Left ventricle myocardium inferior (tissue), 1 donor: ENCODE measurements at regions not wholly inside any gene's neighbourhood (a gene's known extent, or its start where the extent isn't known, plus 50 kb on each side); places are given as distances from the start of the nearest gene placed in this dataset.

Experiments used
- DNase-seq: peaks from one replicate; pipeline ENCODE4 v3.0.0-alpha.2; 2020
- H3K27ac ChIP-seq: fragments of 200-600 bp; replicated peaks from 2 replicates; pipeline ENCODE4 v1.8.0; 2021
- H3K27me3 ChIP-seq: fragments of 200-600 bp; 2 replicates; pipeline ENCODE4 v1.8.0; 2021; ENCODE audit warnings: low read depth
- H3K36me3 ChIP-seq: fragments of 200-600 bp; 2 replicates; pipeline ENCODE4 v1.8.0; 2021
- H3K4me1 ChIP-seq: fragments of 200-600 bp; 2 replicates; pipeline ENCODE4 v1.8.0; 2021
- H3K4me3 ChIP-seq: fragments of 200-600 bp; 2 replicates; pipeline ENCODE4 v1.8.0; 2021; ENCODE audit warnings: mild to moderate bottlenecking, moderate library complexity
- H3K9me3 ChIP-seq: fragments of 200-600 bp; replicated peaks from 2 replicates; pipeline ENCODE4 v1.8.0; 2021
- CTCF ChIP-seq: fragments of 200-600 bp; IDR thresholded peaks from 2 replicates; pipeline ENCODE4 v1.8.0; 2021; ENCODE audit warnings: antibody characterized with exemption, mild to moderate bottlenecking, borderline replicate concordance
- intact Hi-C: fragments of 100-400 bp; cut with micrococcal nuclease; formaldehyde crosslinking; loops from one replicate; pipeline ENCODE4 v1.11.0; 2022
- donor health status: DM: no; HTN: yes; CAD: no; lungs with severe emphysema.

- DNase-seq = no peak
- Histone ChIP-seq H3K36me3 (no peaks in the 10 kb centered on the region), H3K27ac (no peak overlapping the region), H3K4me1 (peaks cover 8% of the 10 kb centered on the region), H3K27me3 (peaks cover 35% of the 10 kb centered on the region), H3K9me3 (no peaks in the 10 kb centered on the region), H3K4me3 (no peak overlapping the region)
- no peak for TF ChIP-seq CTCF
- intact Hi-C loops = no loop called here
Observed at GRCh38 chr3:13937131-13937530, 57.3 kb upstream of the WNT7A start.

- no peak for DNase-seq
- Histone ChIP-seq H3K36me3 (no peaks in the 10 kb centered on the region), H3K9me3 (no peaks in the 10 kb centered on the region), H3K4me1 (peaks cover 8% of the 10 kb centered on the region), H3K4me3 (no peak overlapping the region), H3K27me3 (peaks cover 50% of the 10 kb centered on the region), H3K27ac (no peak overlapping the region)
- TF ChIP-seq CTCF = no peak
- intact Hi-C loops = no loop called here
Observed at GRCh38 chr3:13935494-13936094, 55.7 kb upstream of the WNT7A start.

- DNase-seq = no peak
- Histone ChIP-seq H3K9me3 (no peaks in the 10 kb centered on the region), H3K36me3 (no peaks in the 10 kb centered on the region), H3K4me1 (peaks cover 8% of the 10 kb centered on the region), H3K27me3 (peaks cover 58% of the 10 kb centered on the region), H3K27ac (no peak overlapping the region), H3K4me3 (no peak overlapping the region)
- no peak for TF ChIP-seq CTCF
- intact Hi-C loops = no loop called here
Observed at GRCh38 chr3:13934813-13935212, 54.9 kb upstream of the WNT7A start.

GRCh38 chr3:13934315-13934714 lies 54.4 kb upstream of the WNT7A start:
- intact Hi-C loops = no loop called here

GRCh38 chr3:13932578-13933295 lies 52.9 kb upstream of the WNT7A start:
- DNase-seq = no peak
- TF ChIP-seq CTCF = no peak
- no peaks in the 10 kb centered on the region for H3K36me3 ChIP-seq
- H3K27me3 ChIP-seq = peaks cover 62% of the 10 kb centered on the region
- intact Hi-C loops = no loop called here
- H3K4me3 ChIP-seq = peak overlapping the region; percentile 62
- no peak overlapping the region for H3K27ac ChIP-seq
- H3K9me3 ChIP-seq = peaks cover 14% of the 10 kb centered on the region
- peaks cover 8% of the 10 kb centered on the region for H3K4me1 ChIP-seq

More at GRCh38 chr3:13934315-13934714, 54.4 kb upstream of the WNT7A start:
- Histone ChIP-seq H3K36me3 (no peaks in the 10 kb centered on the region), H3K27me3 (peaks cover 62% of the 10 kb centered on the region), H3K9me3 (peaks cover under 1% of the 10 kb centered on the region), H3K4me3 (no peak overlapping the region), H3K27ac (no peak overlapping the region), H3K4me1 (peaks cover 8% of the 10 kb centered on the region)
- no peak for TF ChIP-seq CTCF
- DNase-seq = no peak
